ENCODE measurements at regions not wholly inside any gene's neighbourhood (a gene's known extent, or its start where the extent isn't known, plus 50 kb on each side); places are given as distances from the start of the nearest gene placed in this dataset.

DNA sequence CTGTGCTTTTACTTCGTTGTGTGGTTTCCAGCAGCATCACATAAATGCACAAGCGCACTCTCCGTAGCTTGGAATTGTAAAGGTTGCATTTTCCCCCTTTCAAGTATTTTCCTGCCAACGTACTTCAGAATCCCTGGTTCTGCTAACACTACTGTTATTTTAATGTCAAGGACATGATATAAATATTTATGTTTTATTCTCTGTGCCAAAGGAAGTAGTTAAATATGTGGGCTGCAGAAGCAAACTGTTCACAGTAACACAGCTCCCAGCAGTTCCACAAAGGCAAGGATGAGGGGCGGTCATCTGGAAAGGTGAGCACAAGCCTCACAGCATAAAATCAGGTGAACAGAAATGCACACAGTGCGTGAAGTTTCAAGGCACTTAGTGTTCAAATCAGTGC, 85.3 kb upstream of the PDE10A start:
- Histone ChIP-seq H3K4me1 (no peaks in the 10 kb centered on the region), H3K27me3 (no peaks in the 10 kb centered on the region), H3K9me3 (no peaks in the 10 kb centered on the region), H3K4me3 (no peak overlapping the region), H3K27ac (no peak overlapping the region), H3K36me3 (no peaks in the 10 kb centered on the region)
- no peak for TF ChIP-seq POLR2A (IDR thresholded peaks at IDR 0.05)
- TF ChIP-seq, protein P1, sequence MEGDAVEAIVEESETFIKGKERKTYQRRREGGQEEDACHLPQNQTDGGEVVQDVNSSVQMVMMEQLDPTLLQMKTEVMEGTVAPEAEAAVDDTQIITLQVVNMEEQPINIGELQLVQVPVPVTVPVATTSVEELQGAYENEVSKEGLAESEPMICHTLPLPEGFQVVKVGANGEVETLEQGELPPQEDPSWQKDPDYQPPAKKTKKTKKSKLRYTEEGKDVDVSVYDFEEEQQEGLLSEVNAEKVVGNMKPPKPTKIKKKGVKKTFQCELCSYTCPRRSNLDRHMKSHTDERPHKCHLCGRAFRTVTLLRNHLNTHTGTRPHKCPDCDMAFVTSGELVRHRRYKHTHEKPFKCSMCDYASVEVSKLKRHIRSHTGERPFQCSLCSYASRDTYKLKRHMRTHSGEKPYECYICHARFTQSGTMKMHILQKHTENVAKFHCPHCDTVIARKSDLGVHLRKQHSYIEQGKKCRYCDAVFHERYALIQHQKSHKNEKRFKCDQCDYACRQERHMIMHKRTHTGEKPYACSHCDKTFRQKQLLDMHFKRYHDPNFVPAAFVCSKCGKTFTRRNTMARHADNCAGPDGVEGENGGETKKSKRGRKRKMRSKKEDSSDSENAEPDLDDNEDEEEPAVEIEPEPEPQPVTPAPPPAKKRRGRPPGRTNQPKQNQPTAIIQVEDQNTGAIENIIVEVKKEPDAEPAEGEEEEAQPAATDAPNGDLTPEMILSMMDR (IDR thresholded peaks at IDR 0.05), result no peak
- DNase-seq, result no peak

GRCh38 chr6:165747963-165748362, 84.9 kb upstream of the PDE10A start:
- H3K4me1 ChIP-seq, result no peaks in the 10 kb centered on the region
- no peaks in the 10 kb centered on the region for H3K27me3 ChIP-seq
- TF ChIP-seq, protein P1 (IDR thresholded peaks at IDR 0.05), result no peak
- TF ChIP-seq POLR2A (IDR thresholded peaks at IDR 0.05), result no peak
- no peak overlapping the region for H3K4me3 ChIP-seq
- H3K36me3 ChIP-seq, result no peaks in the 10 kb centered on the region
- DNase-seq, result no peak
- H3K27ac ChIP-seq, result no peak overlapping the region
- no peaks in the 10 kb centered on the region for H3K9me3 ChIP-seq

- TF ChIP-seq, protein P1 (IDR thresholded peaks at IDR 0.05), result no peak
- TF ChIP-seq POLR2A (IDR thresholded peaks at IDR 0.05), result no peak
- H3K27me3 ChIP-seq, result no peaks in the 10 kb centered on the region
- H3K9me3 ChIP-seq, result no peaks in the 10 kb centered on the region
- no peak overlapping the region for H3K4me3 ChIP-seq
- no peak for DNase-seq
- H3K27ac ChIP-seq, result no peak overlapping the region
- H3K36me3 ChIP-seq, result no peaks in the 10 kb centered on the region
- H3K4me1 ChIP-seq, result no peaks in the 10 kb centered on the region
These were observed 83.3 kb upstream of the PDE10A start for GRCh38 chr6:165746331-165746730.

DNA sequence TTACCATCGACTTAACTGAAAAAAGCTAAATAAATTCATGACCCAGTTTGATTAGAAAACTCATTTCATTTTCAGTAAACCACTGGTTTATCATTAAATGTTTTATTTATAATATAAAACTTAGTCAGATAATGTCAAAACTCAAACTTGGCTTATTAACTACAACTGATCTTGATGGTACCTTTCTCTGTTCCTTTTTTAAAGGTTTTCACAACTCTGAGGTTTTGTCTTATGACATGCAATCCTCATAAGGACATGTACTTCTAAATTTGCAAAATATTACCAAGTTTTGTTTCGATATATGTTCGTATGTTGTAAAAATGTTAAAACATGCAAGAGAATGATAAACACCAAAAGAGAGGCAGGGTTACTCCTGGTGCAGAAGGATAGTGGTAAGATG, 82.5 kb upstream of the PDE10A start:
- Histone ChIP-seq H3K27me3 (no peaks in the 10 kb centered on the region), H3K36me3 (no peaks in the 10 kb centered on the region), H3K9me3 (no peaks in the 10 kb centered on the region), H3K27ac (no peak overlapping the region), H3K4me1 (no peaks in the 10 kb centered on the region), H3K4me3 (no peak overlapping the region)
- no peak for TF ChIP-seq POLR2A (IDR thresholded peaks at IDR 0.05)
- TF ChIP-seq, protein P1 (IDR thresholded peaks at IDR 0.05), result no peak
- no peak for DNase-seq

GRCh38 chr6:165744555-165745228, 81.7 kb upstream of the PDE10A start:
- no peaks in the 10 kb centered on the region for H3K4me1 ChIP-seq
- H3K27me3 ChIP-seq, result no peaks in the 10 kb centered on the region
- H3K9me3 ChIP-seq, result no peaks in the 10 kb centered on the region
- no peak overlapping the region for H3K27ac ChIP-seq
- DNase-seq, result no peak
- H3K36me3 ChIP-seq, result no peaks in the 10 kb centered on the region
- no peak overlapping the region for H3K4me3 ChIP-seq
- no peak for TF ChIP-seq POLR2A (IDR thresholded peaks at IDR 0.05)
- TF ChIP-seq, protein P1 (IDR thresholded peaks at IDR 0.05), result no peak
